ENCODE measurements at regions not wholly inside any gene's neighbourhood (a gene's known extent, or its start where the extent isn't known, plus 50 kb on each side); places are given as distances from the start of the nearest gene placed in this dataset.

- no peak for TF ChIP-seq CTCF (IDR thresholded peaks at IDR 0.05)
Observed at GRCh38 chr15:72866866-72867616, 83.5 kb upstream of the ADPGK start.

GRCh38 chr15:72866182-72866581, 82.6 kb upstream of the ADPGK start:
- no peak for DNase-seq (ENCODE audit: low spot score in 2 of 2)
- no peak for TF ChIP-seq CTCF (IDR thresholded peaks at IDR 0.05)

More at GRCh38 chr15:72866866-72867616, 83.5 kb upstream of the ADPGK start:
- no peak overlapping the region for H3K4me3 ChIP-seq
- no peaks in the 10 kb centered on the region for H3K4me1 ChIP-seq
- no peaks in the 10 kb centered on the region for H3K9me3 ChIP-seq
- H3K27ac ChIP-seq: no peak overlapping the region
- H3K36me3 ChIP-seq: no peaks in the 10 kb centered on the region
- H3K27me3 ChIP-seq: no peaks in the 10 kb centered on the region
- no peak for DNase-seq (ENCODE audit: low spot score in 2 of 2)
- intact Hi-C loops (cut with DNase I): no loop called here

DNA sequence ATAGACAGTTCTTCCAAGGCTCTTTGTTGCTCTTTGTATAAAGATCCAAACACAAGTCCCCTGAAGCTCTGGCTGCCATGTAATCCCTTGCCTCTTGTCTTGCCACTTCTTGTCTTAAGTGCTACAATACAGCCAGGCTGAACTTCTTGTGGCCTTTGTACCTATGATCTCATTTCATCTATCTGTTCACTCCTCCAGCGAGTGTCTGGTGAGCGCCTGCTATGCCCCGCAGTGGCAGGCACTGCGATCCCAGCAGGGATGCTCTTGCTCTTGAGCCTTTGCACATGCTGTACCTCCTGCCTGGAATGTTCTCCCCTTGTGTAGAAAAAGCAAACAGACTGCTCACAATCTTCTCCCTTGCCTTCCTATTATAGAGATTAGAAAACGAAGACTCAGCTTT, 81.9 kb upstream of the ADPGK start:
- H3K4me3 ChIP-seq: no peak overlapping the region
- H3K27ac ChIP-seq: no peak overlapping the region
- DNase-seq (ENCODE audit: low spot score in 2 of 2): no peak
- no peaks in the 10 kb centered on the region for H3K4me1 ChIP-seq
- H3K27me3 ChIP-seq: no peaks in the 10 kb centered on the region
- no peaks in the 10 kb centered on the region for H3K9me3 ChIP-seq
- intact Hi-C loops (cut with DNase I): no loop called here
- no peaks in the 10 kb centered on the region for H3K36me3 ChIP-seq
- no peak for TF ChIP-seq CTCF (IDR thresholded peaks at IDR 0.05)

More at GRCh38 chr15:72866182-72866581, 82.6 kb upstream of the ADPGK start:
- Histone ChIP-seq H3K27me3 (no peaks in the 10 kb centered on the region), H3K27ac (no peak overlapping the region), H3K36me3 (no peaks in the 10 kb centered on the region), H3K4me3 (no peak overlapping the region), H3K4me1 (no peaks in the 10 kb centered on the region), H3K9me3 (no peaks in the 10 kb centered on the region)
- intact Hi-C loops (cut with DNase I): no loop called here

GRCh38 chr15:72864681-72865080, 81.1 kb upstream of the ADPGK start:
- Histone ChIP-seq H3K36me3 (no peaks in the 10 kb centered on the region), H3K4me1 (no peaks in the 10 kb centered on the region), H3K27me3 (no peaks in the 10 kb centered on the region), H3K4me3 (no peak overlapping the region), H3K27ac (no peak overlapping the region), H3K9me3 (no peaks in the 10 kb centered on the region)
- intact Hi-C loops (cut with DNase I): no loop called here
- no peak for DNase-seq (ENCODE audit: low spot score in 2 of 2)
- no peak for TF ChIP-seq CTCF (IDR thresholded peaks at IDR 0.05)

DNA sequence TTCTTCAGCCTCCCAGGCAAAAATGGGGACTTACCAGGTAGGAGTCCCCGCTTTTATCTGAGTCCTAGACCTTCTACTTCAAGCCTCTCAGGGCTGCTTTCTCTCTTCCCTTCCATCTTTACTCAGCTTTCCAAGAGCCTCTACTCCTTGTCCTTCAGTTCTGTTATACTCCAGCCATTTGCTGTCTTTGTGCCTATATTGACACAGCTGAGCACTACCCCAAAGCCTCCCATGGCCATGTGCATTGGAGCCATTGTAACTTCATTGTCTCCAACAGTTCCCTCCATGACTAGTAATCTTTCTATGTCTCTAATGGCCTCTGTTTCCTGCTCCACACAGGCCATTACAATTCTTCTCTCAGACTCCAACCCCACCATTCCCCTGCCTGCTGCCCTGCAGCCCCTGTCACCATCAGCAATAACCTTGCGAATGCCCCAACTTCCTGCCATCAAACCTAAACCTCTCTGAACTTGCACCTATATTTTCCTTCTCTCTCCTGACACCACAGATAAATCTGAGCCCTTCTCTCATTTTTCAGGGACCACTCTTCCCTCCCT, 77.9 kb upstream of the ADPGK start:
- no peak for DNase-seq (ENCODE audit: low spot score in 2 of 2)
- Histone ChIP-seq H3K9me3 (no peaks in the 10 kb centered on the region), H3K4me3 (no peak overlapping the region), H3K36me3 (no peaks in the 10 kb centered on the region), H3K4me1 (no peaks in the 10 kb centered on the region), H3K27ac (no peak overlapping the region), H3K27me3 (no peaks in the 10 kb centered on the region)
- intact Hi-C loops (cut with DNase I): no loop called here
- TF ChIP-seq CTCF (IDR thresholded peaks at IDR 0.05): no peak

Data from ascending aorta (tissue), 2 donors.